ENCODE measurements at regions not wholly inside any gene's neighbourhood (a gene's known extent, or its start where the extent isn't known, plus 50 kb on each side); places are given as distances from the start of the nearest gene placed in this dataset.

DNA sequence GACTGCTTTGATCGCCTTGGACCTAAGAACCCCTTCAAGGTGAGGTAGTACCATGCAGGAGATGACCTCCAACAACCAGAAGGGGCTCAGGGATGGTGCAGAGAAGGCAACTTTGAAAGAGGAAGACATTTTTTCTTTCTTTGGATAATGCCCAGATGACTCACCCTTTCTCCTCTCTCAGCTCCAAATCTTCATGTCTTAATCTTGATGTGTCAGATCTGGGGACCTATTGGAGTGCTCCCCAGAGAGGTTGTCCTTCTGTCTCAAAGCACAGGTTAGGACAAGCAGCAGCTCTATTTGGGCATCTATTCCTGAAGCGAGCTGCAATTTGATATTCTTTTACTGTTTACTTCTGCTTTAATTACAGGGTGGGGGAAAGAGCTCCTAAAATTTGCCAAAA is 229.9 kb upstream of the MAP3K1 start:
- POLR2A ChIA-PET (ENCODE audit: low non-redundant PET), result no interaction called here
- H3K27me3 ChIP-seq (replicated peaks; ENCODE audit: insufficient read depth, low read depth, low read length, poor library complexity), result peaks cover 18% of the 10 kb centered on the region
- no peaks in the 10 kb centered on the region for H3K4me1 ChIP-seq (ENCODE audit: insufficient read depth, low read length, poor library complexity, severe bottlenecking)
- no peak overlapping the region for H3K27ac ChIP-seq (ENCODE audit: low read depth, low read length, poor library complexity, severe bottlenecking)
- TF ChIP-seq, protein P1, sequence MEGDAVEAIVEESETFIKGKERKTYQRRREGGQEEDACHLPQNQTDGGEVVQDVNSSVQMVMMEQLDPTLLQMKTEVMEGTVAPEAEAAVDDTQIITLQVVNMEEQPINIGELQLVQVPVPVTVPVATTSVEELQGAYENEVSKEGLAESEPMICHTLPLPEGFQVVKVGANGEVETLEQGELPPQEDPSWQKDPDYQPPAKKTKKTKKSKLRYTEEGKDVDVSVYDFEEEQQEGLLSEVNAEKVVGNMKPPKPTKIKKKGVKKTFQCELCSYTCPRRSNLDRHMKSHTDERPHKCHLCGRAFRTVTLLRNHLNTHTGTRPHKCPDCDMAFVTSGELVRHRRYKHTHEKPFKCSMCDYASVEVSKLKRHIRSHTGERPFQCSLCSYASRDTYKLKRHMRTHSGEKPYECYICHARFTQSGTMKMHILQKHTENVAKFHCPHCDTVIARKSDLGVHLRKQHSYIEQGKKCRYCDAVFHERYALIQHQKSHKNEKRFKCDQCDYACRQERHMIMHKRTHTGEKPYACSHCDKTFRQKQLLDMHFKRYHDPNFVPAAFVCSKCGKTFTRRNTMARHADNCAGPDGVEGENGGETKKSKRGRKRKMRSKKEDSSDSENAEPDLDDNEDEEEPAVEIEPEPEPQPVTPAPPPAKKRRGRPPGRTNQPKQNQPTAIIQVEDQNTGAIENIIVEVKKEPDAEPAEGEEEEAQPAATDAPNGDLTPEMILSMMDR (conservative IDR thresholded peaks at IDR 0.05; ENCODE audit: low read depth, low read length), result no peak
- no peak for TF ChIP-seq EZH2 (IDR thresholded peaks at IDR 0.05; ENCODE audit: borderline replicate concordance, low read depth, low read length, poor library complexity, severe bottlenecking)
- no peak overlapping the region for H3K4me3 ChIP-seq (ENCODE audit: low read depth, low read length, poor library complexity, severe bottlenecking)
- CTCF ChIA-PET, result no interaction called here
- no peaks in the 10 kb centered on the region for H3K9me3 ChIP-seq (ENCODE audit: low read depth, low read length, poor library complexity, severe bottlenecking)
- no TSS peak for BruUV-seq (replicated peaks)
- DNase-seq (ENCODE audit: low spot score), result no peak
- H3K36me3 ChIP-seq (ENCODE audit: insufficient read depth, low read length, poor library complexity, severe bottlenecking), result no peaks in the 10 kb centered on the region
- intact Hi-C loops (cut with micrococcal nuclease; ENCODE audit: unreplicated experiment), result no loop called here

DNA sequence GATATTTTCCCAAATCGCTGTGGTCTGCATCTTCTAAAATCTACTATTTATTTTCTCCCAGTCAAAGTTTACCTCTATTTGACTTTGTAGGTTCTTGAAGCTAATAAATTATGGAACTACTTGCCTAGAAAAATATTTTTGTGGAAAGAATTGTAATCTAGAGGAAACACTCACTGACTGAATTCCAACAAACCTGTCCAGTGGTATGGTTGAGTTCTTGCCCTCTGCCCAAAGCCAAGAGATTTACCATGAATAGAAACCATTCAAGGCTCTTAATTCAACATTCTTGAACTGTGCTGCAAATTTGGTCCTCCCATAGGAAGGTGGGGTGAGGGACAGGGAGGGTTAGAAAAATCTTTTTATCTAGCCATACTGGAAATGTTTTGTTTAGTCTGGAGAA is 233.9 kb upstream of the MAP3K1 start:
- no peak for DNase-seq (ENCODE audit: low spot score)
- H3K9me3 ChIP-seq (ENCODE audit: low read depth, low read length, poor library complexity, severe bottlenecking), result no peaks in the 10 kb centered on the region
- intact Hi-C loops (cut with micrococcal nuclease; ENCODE audit: unreplicated experiment), result no loop called here
- no peak overlapping the region for H3K4me3 ChIP-seq (ENCODE audit: low read depth, low read length, poor library complexity, severe bottlenecking)
- POLR2A ChIA-PET (ENCODE audit: low non-redundant PET), result no interaction called here
- H3K27me3 ChIP-seq (replicated peaks; ENCODE audit: insufficient read depth, low read depth, low read length, poor library complexity), result peaks cover 18% of the 10 kb centered on the region
- no peak overlapping the region for H3K27ac ChIP-seq (ENCODE audit: low read depth, low read length, poor library complexity, severe bottlenecking)
- H3K4me1 ChIP-seq (ENCODE audit: insufficient read depth, low read length, poor library complexity, severe bottlenecking), result no peaks in the 10 kb centered on the region
- no TSS peak for BruUV-seq (replicated peaks)
- CTCF ChIA-PET, result no interaction called here
- TF ChIP-seq, protein P1 (conservative IDR thresholded peaks at IDR 0.05; ENCODE audit: low read depth, low read length), result no peak
- no peak for TF ChIP-seq EZH2 (IDR thresholded peaks at IDR 0.05; ENCODE audit: borderline replicate concordance, low read depth, low read length, poor library complexity, severe bottlenecking)
- no peaks in the 10 kb centered on the region for H3K36me3 ChIP-seq (ENCODE audit: insufficient read depth, low read length, poor library complexity, severe bottlenecking)

DNA sequence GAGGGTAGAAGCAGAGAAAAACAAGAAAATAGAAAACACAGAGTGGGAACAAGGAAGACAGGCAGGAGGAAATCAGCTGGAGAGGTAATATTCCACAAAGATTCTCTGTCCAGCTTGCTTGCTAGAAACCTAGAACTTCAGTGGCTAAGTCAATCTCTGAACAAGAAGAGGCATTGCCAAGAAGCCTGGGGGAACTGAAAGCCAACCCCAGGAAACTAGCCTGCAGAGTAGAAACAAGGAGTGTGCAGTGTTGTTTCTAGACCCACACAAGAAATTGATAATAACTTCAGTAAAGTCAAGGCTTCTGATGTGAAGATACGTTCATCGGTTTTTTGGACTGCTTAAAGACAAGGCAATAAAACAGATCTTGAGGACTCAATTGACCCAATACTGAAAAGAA is 234.5 kb upstream of the MAP3K1 start:
- H3K27me3 ChIP-seq (replicated peaks; ENCODE audit: insufficient read depth, low read depth, low read length, poor library complexity), result peaks cover 14% of the 10 kb centered on the region
- ChIA-PET CTCF (no interaction called here), POLR2A (ENCODE audit: low non-redundant PET) (no interaction called here)
- BruUV-seq (replicated peaks), result no TSS peak
- no peaks in the 10 kb centered on the region for H3K9me3 ChIP-seq (ENCODE audit: low read depth, low read length, poor library complexity, severe bottlenecking)
- DNase-seq (ENCODE audit: low spot score), result no peak
- H3K36me3 ChIP-seq (ENCODE audit: insufficient read depth, low read length, poor library complexity, severe bottlenecking), result no peaks in the 10 kb centered on the region
- intact Hi-C loops (cut with micrococcal nuclease; ENCODE audit: unreplicated experiment), result no loop called here
- H3K4me3 ChIP-seq (ENCODE audit: low read depth, low read length, poor library complexity, severe bottlenecking), result no peak overlapping the region
- no peak overlapping the region for H3K27ac ChIP-seq (ENCODE audit: low read depth, low read length, poor library complexity, severe bottlenecking)
- no peaks in the 10 kb centered on the region for H3K4me1 ChIP-seq (ENCODE audit: insufficient read depth, low read length, poor library complexity, severe bottlenecking)
- no peak for TF ChIP-seq EZH2 (IDR thresholded peaks at IDR 0.05; ENCODE audit: borderline replicate concordance, low read depth, low read length, poor library complexity, severe bottlenecking)
- TF ChIP-seq, protein P1 (conservative IDR thresholded peaks at IDR 0.05; ENCODE audit: low read depth, low read length), result no peak
